T47D (cell line): ENCODE measurements at regions not wholly inside any gene's neighbourhood (a gene's known extent, or its start where the extent isn't known, plus 50 kb on each side); places are given as distances from the start of the nearest gene placed in this dataset.
"Not testable (repeated sequence)": the region's sequence is repeated elsewhere in the genome, so short reads cannot be mapped to it uniquely, and the experiment has no call there.

Experiments used
- DNase-seq, 2 experiments: peaks; one replicate each; pipeline versions ENCODE4 v3.0.0 to v3.0.0-alpha.2; 2011 to 2012; ENCODE audit warnings: low read depth in 1 of 2, low spot score in 1 of 2
- JUND ChIP-seq: IDR thresholded peaks from 2 replicates; pipeline ENCODE4 v1.6.1; 2012; ENCODE audit warnings: low read depth
- in situ Hi-C: cut with HindIII; loops from 2 replicates; pipeline ENCODE4 v1.10.0; 2016; ENCODE audit warnings: low sequenced_read_pairs, low pct_unique_long_range_greater_than_20kb

- no peak for TF ChIP-seq JUND
- no peak for DNase-seq
Measured at GRCh38 chr18:34358923-34359322, 134.2 kb upstream of the NOL4 start.

GRCh38 chr18:34364699-34365098, 140.0 kb upstream of the NOL4 start:
- no peak for TF ChIP-seq JUND
- in situ Hi-C loops, result no loop called here

More at GRCh38 chr18:34358923-34359322, 134.2 kb upstream of the NOL4 start:
- in situ Hi-C loops, result no loop called here

GRCh38 chr18:34370704-34371395, 146.1 kb upstream of the NOL4 start:
- no peak for DNase-seq
- in situ Hi-C loops, result no loop called here
- TF ChIP-seq JUND, result no peak

More at GRCh38 chr18:34364699-34365098, 140.0 kb upstream of the NOL4 start:
- no peak for DNase-seq

GRCh38 chr18:34380326-34380725, 155.6 kb upstream of the NOL4 start:
- no peak for TF ChIP-seq JUND

GRCh38 chr18:34385311-34385710, 160.6 kb upstream of the NOL4 start:
- DNase-seq, result no peak
- in situ Hi-C loops, result no loop called here
- no peak for TF ChIP-seq JUND

More at GRCh38 chr18:34380326-34380725, 155.6 kb upstream of the NOL4 start:
- no peak for DNase-seq
- in situ Hi-C loops, result no loop called here

GRCh38 chr18:34386803-34387202, 162.1 kb upstream of the NOL4 start:
- in situ Hi-C loops, result no loop called here

GRCh38 chr18:34397286-34397896, 172.7 kb upstream of the NOL4 start:
- DNase-seq, result no peak
- TF ChIP-seq JUND, result no peak
- in situ Hi-C loops, result no loop called here

More at GRCh38 chr18:34386803-34387202, 162.1 kb upstream of the NOL4 start:
- TF ChIP-seq JUND, result no peak
- DNase-seq, result no peak

GRCh38 chr18:34399892-34400291, 175.2 kb upstream of the NOL4 start:
- DNase-seq, result no peak
- TF ChIP-seq JUND, result no peak
- in situ Hi-C loops, result no loop called here

- DNase-seq, result no peak
- no peak for TF ChIP-seq JUND
- in situ Hi-C loops, result no loop called here
Measured at GRCh38 chr18:34400834-34401233, 176.1 kb upstream of the NOL4 start.

- in situ Hi-C loops, result no loop called here
- TF ChIP-seq JUND, result no peak
- DNase-seq, result no peak
Measured at GRCh38 chr18:34401775-34402174, 177.1 kb upstream of the NOL4 start.

GRCh38 chr18:34407471-34407870, 182.8 kb upstream of the NOL4 start:
- DNase-seq, in situ Hi-C loops: not testable (repeated sequence)

- no peak for TF ChIP-seq JUND
- DNase-seq, result no peak
- in situ Hi-C loops, result no loop called here
Measured at GRCh38 chr18:34411952-34412351, 187.2 kb upstream of the NOL4 start.

GRCh38 chr18:34431042-34431441, 206.3 kb upstream of the NOL4 start:
- TF ChIP-seq JUND, result no peak
- DNase-seq, result no peak
- in situ Hi-C loops, result no loop called here

GRCh38 chr18:34444622-34445021, 219.9 kb upstream of the NOL4 start:
- in situ Hi-C loops, result no loop called here

More at GRCh38 chr18:34444622-34445021, 219.9 kb upstream of the NOL4 start:
- no peak for DNase-seq
- TF ChIP-seq JUND, result no peak
